Fibroblast of pulmonary artery (primary cell): ENCODE measurements at regions not wholly inside any gene's neighbourhood (a gene's known extent, or its start where the extent isn't known, plus 50 kb on each side); places are given as distances from the start of the nearest gene placed in this dataset.
A peak's percentile ranks its signal among the peaks of the same experiment; 100 is the strongest.
"Not testable (repeated sequence)": the region's sequence is repeated elsewhere in the genome, so short reads cannot be mapped to it uniquely, and the experiment has no call there.

Experiments used
- DNase-seq: peaks from one replicate; pipeline ENCODE4 v3.0.0-alpha.2; 2010; ENCODE audit warnings: low read depth
- H3K4me3 ChIP-seq: replicated peaks from 2 replicates; pipeline ENCODE4 v1.5.1; 2011; ENCODE audit warnings: low read depth, mild to moderate bottlenecking, control low read depth, low read length, moderate library complexity
- TF ChIP-seq, protein P1 (sequence below): IDR thresholded peaks from 2 replicates; pipeline ENCODE4 v1.5.1; 2011; ENCODE audit warnings: mild to moderate bottlenecking, control low read depth, low read length, inconsistent platforms; ENCODE audit errors: missing control alignments

DNA sequence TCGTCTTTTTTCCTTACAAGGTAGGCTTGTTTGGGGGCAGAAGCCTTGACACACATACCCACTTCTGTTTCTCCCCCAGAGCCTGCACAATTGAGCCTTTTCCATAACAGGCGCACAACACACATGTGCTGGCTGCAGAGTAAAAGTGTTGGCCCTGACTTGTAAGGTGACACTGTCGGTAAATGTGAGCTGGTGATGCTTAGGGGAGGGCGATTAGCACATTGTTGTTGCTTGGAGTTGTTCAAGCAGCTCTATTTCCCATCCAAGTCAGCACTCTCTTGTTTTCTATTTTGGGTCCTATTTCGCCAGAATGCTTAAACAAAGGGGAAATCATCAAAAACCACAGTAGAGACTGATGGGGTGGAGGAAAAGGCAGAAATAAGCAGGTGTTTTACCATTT lies 51.9 kb upstream of the PTPRJ start:
- DNase-seq: no peak
- H3K4me3 ChIP-seq: no peak overlapping the region

GRCh38 chr11:47924184-47924691 lies 56.1 kb upstream of the PTPRJ start:
- H3K4me3 ChIP-seq: no peak overlapping the region
- no peak for DNase-seq
- TF ChIP-seq, protein P1, sequence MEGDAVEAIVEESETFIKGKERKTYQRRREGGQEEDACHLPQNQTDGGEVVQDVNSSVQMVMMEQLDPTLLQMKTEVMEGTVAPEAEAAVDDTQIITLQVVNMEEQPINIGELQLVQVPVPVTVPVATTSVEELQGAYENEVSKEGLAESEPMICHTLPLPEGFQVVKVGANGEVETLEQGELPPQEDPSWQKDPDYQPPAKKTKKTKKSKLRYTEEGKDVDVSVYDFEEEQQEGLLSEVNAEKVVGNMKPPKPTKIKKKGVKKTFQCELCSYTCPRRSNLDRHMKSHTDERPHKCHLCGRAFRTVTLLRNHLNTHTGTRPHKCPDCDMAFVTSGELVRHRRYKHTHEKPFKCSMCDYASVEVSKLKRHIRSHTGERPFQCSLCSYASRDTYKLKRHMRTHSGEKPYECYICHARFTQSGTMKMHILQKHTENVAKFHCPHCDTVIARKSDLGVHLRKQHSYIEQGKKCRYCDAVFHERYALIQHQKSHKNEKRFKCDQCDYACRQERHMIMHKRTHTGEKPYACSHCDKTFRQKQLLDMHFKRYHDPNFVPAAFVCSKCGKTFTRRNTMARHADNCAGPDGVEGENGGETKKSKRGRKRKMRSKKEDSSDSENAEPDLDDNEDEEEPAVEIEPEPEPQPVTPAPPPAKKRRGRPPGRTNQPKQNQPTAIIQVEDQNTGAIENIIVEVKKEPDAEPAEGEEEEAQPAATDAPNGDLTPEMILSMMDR: no peak

More for the DNA sequence above, 51.9 kb upstream of the PTPRJ start:
- TF ChIP-seq, protein P1: no peak

DNA sequence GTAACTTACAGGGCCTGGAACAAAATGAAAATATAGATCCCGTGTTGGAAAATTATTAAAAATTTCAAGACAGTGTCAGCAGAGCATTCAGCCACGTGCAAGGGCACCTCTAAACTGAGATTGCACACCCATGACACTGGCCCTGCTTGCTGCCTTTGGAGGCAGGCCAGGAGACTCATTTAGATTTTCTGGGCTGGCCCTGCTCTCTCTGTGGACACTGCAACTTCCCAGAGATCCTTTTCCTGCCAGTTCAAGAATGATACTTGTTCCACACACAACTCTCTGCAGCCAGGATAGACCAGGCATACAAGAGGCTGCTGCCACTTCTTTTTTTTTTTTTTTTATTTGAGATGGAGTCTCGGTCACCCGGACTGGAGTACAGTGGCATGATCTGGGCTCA lies 56.7 kb upstream of the PTPRJ start:
- TF ChIP-seq, protein P1: no peak
- no peak overlapping the region for H3K4me3 ChIP-seq
- peak; percentile 47 for DNase-seq

DNA sequence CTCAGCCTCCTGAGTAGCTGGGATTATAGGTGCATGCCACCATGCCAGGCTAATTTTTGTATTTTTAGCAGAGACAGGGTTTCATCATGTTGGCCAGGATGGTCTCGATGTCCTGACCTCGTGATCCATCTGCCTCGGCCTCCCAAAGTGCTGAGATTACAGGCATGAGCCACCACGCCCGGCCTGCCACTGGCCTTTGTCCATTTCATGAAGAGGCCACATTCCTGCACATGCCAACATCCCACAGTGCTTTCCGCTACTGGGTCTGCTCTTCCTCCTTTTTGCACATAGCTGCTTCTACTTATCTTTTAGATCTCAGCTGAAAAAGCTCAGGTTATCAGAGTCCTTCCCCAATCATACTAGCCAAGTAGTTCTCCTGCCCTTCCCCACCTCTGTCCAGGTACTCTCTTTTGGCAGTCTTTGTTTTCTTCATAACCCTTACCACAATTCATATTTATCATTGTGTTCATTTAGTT lies 59.2 kb upstream of the PTPRJ start:
- H3K4me3 ChIP-seq, DNase-seq: not testable (repeated sequence)

DNA sequence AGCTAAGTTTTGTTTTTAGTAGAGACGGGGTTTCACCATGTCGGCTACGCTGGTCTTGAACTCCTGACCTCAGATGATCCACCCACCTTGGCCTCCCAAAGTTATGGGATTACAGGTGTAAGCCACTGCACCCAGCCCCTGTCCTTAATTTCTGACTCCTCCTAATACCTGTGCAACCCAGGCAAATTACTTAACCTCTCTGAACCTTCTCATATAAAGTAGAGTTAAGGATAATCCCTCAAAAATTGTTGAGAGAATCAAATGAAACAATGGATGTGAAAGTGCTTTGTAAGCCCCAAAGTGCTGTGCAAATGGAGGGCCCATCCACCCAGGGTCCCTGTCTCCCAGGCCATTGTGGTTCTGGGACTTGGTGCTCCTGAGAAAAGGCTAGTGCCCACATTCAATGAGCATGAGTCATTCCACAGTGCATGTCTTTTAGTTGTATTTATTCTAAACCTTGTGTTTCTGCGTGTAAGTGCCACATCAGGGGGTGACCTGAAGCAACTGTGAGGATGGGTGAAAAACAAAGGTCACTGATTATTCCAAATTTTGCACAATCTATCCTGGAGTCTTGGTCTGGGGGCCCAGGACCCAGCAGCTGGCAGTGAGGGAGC lies 61.4 kb upstream of the PTPRJ start:
- H3K4me3 ChIP-seq: no peak overlapping the region
- TF ChIP-seq, protein P1: no peak
- peak; percentile 43 for DNase-seq

- no peak for DNase-seq
- H3K4me3 ChIP-seq: peak overlapping the region; percentile 39
- TF ChIP-seq, protein P1: no peak
Measured at GRCh38 chr11:47918370-47918690, 62.0 kb upstream of the PTPRJ start.

GRCh38 chr11:47917599-47918369 lies 62.6 kb upstream of the PTPRJ start:
- TF ChIP-seq, protein P1: no peak
- peak; percentile 99 for DNase-seq
- H3K4me3 ChIP-seq: peak overlapping the region; percentile 39
